H9 (cell line): ENCODE measurements at regions not wholly inside any gene's neighbourhood (a gene's known extent, or its start where the extent isn't known, plus 50 kb on each side); places are given as distances from the start of the nearest gene placed in this dataset.

Source experiments
- DNase-seq: peaks from one replicate; pipeline ENCODE4 v3.0.0-alpha.2; 2017
- H2AFZ ChIP-seq: one replicate; pipeline ENCODE4 v1.6.1; 2013; ENCODE audit warnings: mild to moderate bottlenecking, low read length, control low read depth, moderate library complexity
- H2AK5ac ChIP-seq: 2 replicates; pipeline ENCODE4 v1.6.1; 2013; ENCODE audit warnings: low read length, control low read depth, mixed read lengths; ENCODE audit not compliant: insufficient read length
- H2BK120ac ChIP-seq: one replicate; pipeline ENCODE4 v1.6.1; 2013; ENCODE audit warnings: low read depth, mild to moderate bottlenecking, low read length, control low read depth, inconsistent platforms; ENCODE audit not compliant: poor library complexity, severe bottlenecking
- H2BK12ac ChIP-seq: 2 replicates; pipeline ENCODE4 v1.6.1; 2013; ENCODE audit warnings: low read length, control low read depth, mixed read lengths, low read depth; ENCODE audit not compliant: insufficient read length
- H2BK15ac ChIP-seq: 2 replicates; pipeline ENCODE4 v1.6.1; 2013; ENCODE audit warnings: low read depth, low read length, control low read depth
- H2BK20ac ChIP-seq: one replicate; pipeline ENCODE4 v1.6.1; 2013; ENCODE audit warnings: low read depth, mild to moderate bottlenecking, low read length, control low read depth, inconsistent platforms; ENCODE audit not compliant: poor library complexity, severe bottlenecking
- H2BK5ac ChIP-seq: 2 replicates; pipeline ENCODE4 v1.6.1; 2013; ENCODE audit warnings: low read length, control low read depth, mixed read lengths; ENCODE audit not compliant: insufficient read length
- H3K14ac ChIP-seq: 2 replicates; pipeline ENCODE4 v1.6.1; 2013; ENCODE audit warnings: low read length, control low read depth; ENCODE audit not compliant: insufficient read depth
- H3K18ac ChIP-seq: 2 replicates; pipeline ENCODE4 v1.6.1; 2013; ENCODE audit warnings: low read depth, mild to moderate bottlenecking, mixed read lengths, low read length, control low read depth; ENCODE audit not compliant: insufficient read length
- H3K23ac ChIP-seq: 2 replicates; pipeline ENCODE4 v1.6.1; 2013; ENCODE audit warnings: low read length, control low read depth, mixed read lengths, low read depth; ENCODE audit not compliant: insufficient read length
- H3K23me2 ChIP-seq: 2 replicates; pipeline ENCODE4 v1.6.1; 2013; ENCODE audit warnings: low read depth, mild to moderate bottlenecking, mixed read lengths, low read length, control low read depth; ENCODE audit not compliant: insufficient read length, poor library complexity, severe bottlenecking
- H3K27ac ChIP-seq: 2 replicates; pipeline ENCODE4 v1.5.1; 2013; ENCODE audit warnings: low read length, control low read depth, mixed read lengths, low read depth; ENCODE audit not compliant: insufficient read length
- H3K27me3 ChIP-seq: 2 replicates; pipeline ENCODE4 v1.6.1; 2013; ENCODE audit warnings: low read length, control low read depth, inconsistent platforms; ENCODE audit not compliant: insufficient read depth
- H3K4ac ChIP-seq: 2 replicates; pipeline ENCODE4 v1.6.1; 2013; ENCODE audit warnings: low read depth, mild to moderate bottlenecking, control low read depth, inconsistent platforms, low read length, moderate library complexity
- H3K4me1 ChIP-seq: 2 replicates; pipeline ENCODE4 v1.6.1; 2013; ENCODE audit warnings: low read length, control low read depth, inconsistent platforms; ENCODE audit not compliant: insufficient read depth
- H3K4me2 ChIP-seq: 2 replicates; pipeline ENCODE4 v1.6.1; 2013; ENCODE audit warnings: low read length, control low read depth, mixed read lengths; ENCODE audit not compliant: insufficient read length, insufficient read depth
- H3K56ac ChIP-seq: 2 replicates; pipeline ENCODE4 v1.6.1; 2013; ENCODE audit warnings: low read depth, mild to moderate bottlenecking, mixed read lengths, low read length, control low read depth; ENCODE audit not compliant: insufficient read length
- H3K79me1 ChIP-seq: 2 replicates; pipeline ENCODE4 v1.6.1; 2013; ENCODE audit warnings: low read depth, mild to moderate bottlenecking, moderate library complexity, low read length, control low read depth, inconsistent platforms; ENCODE audit not compliant: insufficient read depth, poor library complexity, severe bottlenecking
- H3K79me2 ChIP-seq: 2 replicates; pipeline ENCODE4 v1.6.1; 2013; ENCODE audit warnings: low read length, control low read depth, inconsistent platforms; ENCODE audit not compliant: insufficient read depth
- H3K9ac ChIP-seq: 2 replicates; pipeline ENCODE4 v1.6.1; 2013; ENCODE audit warnings: low read length, control low read depth, mixed read lengths; ENCODE audit not compliant: insufficient read length; ENCODE audit errors: extremely low read depth
- H3K9me3 ChIP-seq: one replicate; pipeline ENCODE4 v1.6.1; 2013; ENCODE audit warnings: low read depth, low read length, inconsistent platforms; ENCODE audit not compliant: control insufficient read depth
- H3T11ph ChIP-seq: one replicate; pipeline ENCODE4 v1.6.1; 2013; ENCODE audit warnings: mild to moderate bottlenecking, low read length, control low read depth, inconsistent platforms
- H4K20me1 ChIP-seq: one replicate; pipeline ENCODE4 v1.6.1; 2013; ENCODE audit not compliant: control insufficient read depth, insufficient read length, insufficient read depth
- H4K5ac ChIP-seq: 2 replicates; pipeline ENCODE4 v1.6.1; 2013; ENCODE audit warnings: low read depth, mild to moderate bottlenecking, mixed read lengths, low read length, control low read depth; ENCODE audit not compliant: insufficient read length
- H4K8ac ChIP-seq: replicated peaks from 2 replicates; pipeline ENCODE4 v1.6.1; 2013; ENCODE audit warnings: low read length, control low read depth, mixed read lengths, low read depth; ENCODE audit not compliant: insufficient read length
- H4K91ac ChIP-seq: 2 replicates; pipeline ENCODE4 v1.6.1; 2013; ENCODE audit warnings: low read depth, mild to moderate bottlenecking, moderate library complexity, mixed read lengths, low read length, control low read depth; ENCODE audit not compliant: insufficient read length
- H3K27ac Mint-ChIP-seq, 3 experiments: 2 replicates in 2 of 3; 3 replicates in 1 of 3; pipeline ENCODE4 v1.8.0; 2020 to 2021; ENCODE audit warnings: mixed read lengths in 3 of 3, mild to moderate bottlenecking in 1 of 3, moderate library complexity in 1 of 3
- H3K27me3 Mint-ChIP-seq: 2 replicates; pipeline ENCODE4 v1.8.0; 2021; ENCODE audit warnings: low read depth, mild to moderate bottlenecking, moderate library complexity, mixed read lengths
- H3K36me3 Mint-ChIP-seq, 3 experiments: 2 replicates in 2 of 3; 3 replicates in 1 of 3; pipeline ENCODE4 v1.8.0; 2020 to 2021; ENCODE audit warnings: low read depth in 3 of 3, mixed read lengths in 3 of 3; ENCODE audit not compliant: insufficient read depth in 1 of 3
- H3K4me1 Mint-ChIP-seq, 2 experiments: 2 replicates each; pipeline ENCODE4 v1.8.0; 2020; ENCODE audit warnings: mixed read lengths in 2 of 2
- H3K4me3 Mint-ChIP-seq, 2 experiments: 2 replicates in 1 of 2; 3 replicates in 1 of 2; pipeline ENCODE4 v1.8.0; 2020 to 2021; ENCODE audit warnings: mild to moderate bottlenecking in 2 of 2, mixed read lengths in 2 of 2, moderate library complexity in 1 of 2
- H3K9me3 Mint-ChIP-seq, 2 experiments: 2 replicates in 1 of 2; 3 replicates in 1 of 2; pipeline ENCODE4 v1.8.0; 2020; ENCODE audit warnings: mild to moderate bottlenecking in 2 of 2, mixed read lengths in 2 of 2, moderate library complexity in 1 of 2
- CTCF ChIP-seq: fragments of 200-600 bp; sonication (generic); conservative IDR thresholded peaks from 3 replicates; pipeline ENCODE4 v1.8.0; 2021; ENCODE audit warnings: antibody characterized with exemption, mild to moderate bottlenecking
- WGBS: extraction: QIAGEN DNeasy Blood & Tissue Kit; methylation state at CpG from one replicate; pipeline ENCODE4 v1.1.7; 2013; ENCODE audit warnings: missing lambda C conversion rate, low lambda C conversion rate, mixed read lengths; ENCODE audit not compliant: insufficient read length; ENCODE audit errors: extremely low coverage; 5-methylcytosine and 5-hydroxymethylcytosine counted together

GRCh38 chr14:106166232-106166631 is 639.8 kb downstream of the TMEM121 start:
- H3K27ac ChIP-seq, result no peak overlapping the region
- H3T11ph ChIP-seq, result no peak overlapping the region
- H3K18ac ChIP-seq, result no peak overlapping the region
- no peak overlapping the region for H2AFZ ChIP-seq
- no peak overlapping the region for H2BK20ac ChIP-seq
- H3K79me2 ChIP-seq, result no peaks in the 10 kb centered on the region
- H3K56ac ChIP-seq, result no peak overlapping the region
- no peak for DNase-seq
- H3K27me3 Mint-ChIP-seq, result peaks cover 7% of the 10 kb centered on the region; the same call in 1 of the 2 replicates
- no peak overlapping the region for H4K5ac ChIP-seq
- H2BK15ac ChIP-seq, result no peak overlapping the region
- H3K14ac ChIP-seq, result no peak overlapping the region
- no peaks in the 10 kb centered on the region for H3K79me1 ChIP-seq
- peaks cover 67% of the 10 kb centered on the region for H3K9me3 ChIP-seq
- no CpG with 5 or more reads among the region's 3 CpGs for WGBS
- H2AK5ac ChIP-seq, result no peak overlapping the region
- no peaks in the 10 kb centered on the region for H3K23me2 ChIP-seq
- TF ChIP-seq CTCF, result no peak
- H3K9ac ChIP-seq, result no peak overlapping the region
- H4K91ac ChIP-seq, result no peak overlapping the region
- H3K4me1 Mint-ChIP-seq, result no peaks in the 10 kb centered on the region
- no peak overlapping the region for H2BK5ac ChIP-seq
- no peaks in the 10 kb centered on the region for H3K4me1 ChIP-seq
- no peak overlapping the region for H2BK12ac ChIP-seq
- H3K23ac ChIP-seq, result no peak overlapping the region
- no peak overlapping the region for H4K8ac ChIP-seq
- H3K4me2 ChIP-seq, result no peak overlapping the region
- no peaks in the 10 kb centered on the region for H4K20me1 ChIP-seq
- no peak overlapping the region for H3K4ac ChIP-seq
- no peaks in the 10 kb centered on the region for H3K27me3 ChIP-seq
- H3K9me3 Mint-ChIP-seq, result peaks cover 87 to 95% of the 10 kb centered on the region in 2 experiments
- H3K36me3 Mint-ChIP-seq, result peaks cover 14 to 34% (median 22%) of the 10 kb centered on the region in 3 experiments
- no peak overlapping the region for H3K27ac Mint-ChIP-seq
- no peak overlapping the region for H2BK120ac ChIP-seq
- peak overlapping the region in 1 of 2 experiments; percentile 18; a peak in 1 of 5 replicates for H3K4me3 Mint-ChIP-seq
